ENCODE measurements at regions not wholly inside any gene's neighbourhood (a gene's known extent, or its start where the extent isn't known, plus 50 kb on each side); places are given as distances from the start of the nearest gene placed in this dataset.
"Not testable (repeated sequence)": the region's sequence is repeated elsewhere in the genome, so short reads cannot be mapped to it uniquely, and the experiment has no call there.

GRCh38 chr15:59783774-59784520, 94.8 kb upstream of the BNIP2 start:
- H3K27ac ChIP-seq (ENCODE audit: low read length); H3K9me3 ChIP-seq (ENCODE audit: control insufficient read depth, low read length); H3K4me3 ChIP-seq (ENCODE audit: low read length); H3K27me3 ChIP-seq (ENCODE audit: control insufficient read depth, insufficient read depth); ATAC-seq; DNase-seq; H3K4me1 ChIP-seq (ENCODE audit: control insufficient read depth, insufficient read depth, low read length); intact Hi-C loops (cut with DNase I): not testable (repeated sequence)
- 69% methylated on average over 8 of the region's 8 CpGs for WGBS

- ATAC-seq (no peak), DNase-seq (no peak)
- Histone ChIP-seq H3K4me3 (ENCODE audit: low read length) (no peak overlapping the region), H3K27me3 (ENCODE audit: control insufficient read depth, insufficient read depth) (no peaks in the 10 kb centered on the region), H3K27ac (ENCODE audit: low read length) (no peak overlapping the region), H3K9me3 (ENCODE audit: control insufficient read depth, low read length) (no peaks in the 10 kb centered on the region), H3K4me1 (ENCODE audit: control insufficient read depth, insufficient read depth, low read length) (no peaks in the 10 kb centered on the region)
- intact Hi-C loops (cut with DNase I) = no loop called here
- 93% methylated on average over 1 of the region's 1 CpG for WGBS
Measured at GRCh38 chr15:59779110-59779509, 90.0 kb upstream of the BNIP2 start.

- WGBS = 50% methylated on average over 2 of the region's 2 CpGs
- no peak for DNase-seq
- H3K27me3 ChIP-seq (ENCODE audit: control insufficient read depth, insufficient read depth) = no peaks in the 10 kb centered on the region
Measured at GRCh38 chr15:59764775-59765174, 75.7 kb upstream of the BNIP2 start.

GRCh38 chr15:59762558-59762957, 73.4 kb upstream of the BNIP2 start:
- ATAC-seq (no peak), DNase-seq (no peak)
- H3K9me3 ChIP-seq (ENCODE audit: control insufficient read depth, low read length) = no peaks in the 10 kb centered on the region
- no peaks in the 10 kb centered on the region for H3K27me3 ChIP-seq (ENCODE audit: control insufficient read depth, insufficient read depth)
- no peaks in the 10 kb centered on the region for H3K4me1 ChIP-seq (ENCODE audit: control insufficient read depth, insufficient read depth, low read length)
- 59% methylated on average over 3 of the region's 3 CpGs for WGBS
- intact Hi-C loops (cut with DNase I) = no loop called here
- no peak overlapping the region for H3K4me3 ChIP-seq (ENCODE audit: low read length)
- H3K27ac ChIP-seq (ENCODE audit: low read length) = no peak overlapping the region

More at GRCh38 chr15:59764775-59765174, 75.7 kb upstream of the BNIP2 start:
- Histone ChIP-seq H3K4me1 (ENCODE audit: control insufficient read depth, insufficient read depth, low read length) (no peaks in the 10 kb centered on the region), H3K4me3 (ENCODE audit: low read length) (no peak overlapping the region), H3K27ac (ENCODE audit: low read length) (no peak overlapping the region), H3K9me3 (ENCODE audit: control insufficient read depth, low read length) (no peaks in the 10 kb centered on the region)
- no peak for ATAC-seq
- intact Hi-C loops (cut with DNase I) = no loop called here

- H3K27ac ChIP-seq (ENCODE audit: low read length); DNase-seq; intact Hi-C loops (cut with DNase I); ATAC-seq; H3K4me3 ChIP-seq (ENCODE audit: low read length); H3K4me1 ChIP-seq (ENCODE audit: control insufficient read depth, insufficient read depth, low read length); H3K9me3 ChIP-seq (ENCODE audit: control insufficient read depth, low read length); H3K27me3 ChIP-seq (ENCODE audit: control insufficient read depth, insufficient read depth): not testable (repeated sequence)
- WGBS = 73% methylated on average over 2 of the region's 2 CpGs
Measured at GRCh38 chr15:59760256-59760655, 71.1 kb upstream of the BNIP2 start.

GRCh38 chr15:59751552-59752413, 62.7 kb upstream of the BNIP2 start:
- WGBS = 32% methylated on average over 7 of the region's 7 CpGs
- no peaks in the 10 kb centered on the region for H3K9me3 ChIP-seq (ENCODE audit: control insufficient read depth, low read length)
- intact Hi-C loops (cut with DNase I) = no loop called here
- DNase-seq = no peak
- no peak overlapping the region for H3K27ac ChIP-seq (ENCODE audit: low read length)
- no peak for ATAC-seq
- no peaks in the 10 kb centered on the region for H3K4me1 ChIP-seq (ENCODE audit: control insufficient read depth, insufficient read depth, low read length)
- peaks cover 2% of the 10 kb centered on the region for H3K27me3 ChIP-seq (ENCODE audit: control insufficient read depth, insufficient read depth)
- no peak overlapping the region for H3K4me3 ChIP-seq (ENCODE audit: low read length)

GRCh38 chr15:59746777-59747176, 57.7 kb upstream of the BNIP2 start:
- WGBS = 64% methylated on average over 8 of the region's 8 CpGs
- H3K27me3 ChIP-seq (ENCODE audit: control insufficient read depth, insufficient read depth) = peaks cover 4% of the 10 kb centered on the region

GRCh38 chr15:59741274-59741906, 52.3 kb upstream of the BNIP2 start:
- DNase-seq (no peak), ATAC-seq (peak in 1 of 2 donors; percentile 33)
- WGBS = 41% methylated on average over 12 of the region's 12 CpGs
- intact Hi-C loops (cut with DNase I) = no loop called here
- H3K4me3 ChIP-seq (ENCODE audit: low read length) = no peak overlapping the region
- no peaks in the 10 kb centered on the region for H3K4me1 ChIP-seq (ENCODE audit: control insufficient read depth, insufficient read depth, low read length)
- no peaks in the 10 kb centered on the region for H3K9me3 ChIP-seq (ENCODE audit: control insufficient read depth, low read length)
- no peak overlapping the region for H3K27ac ChIP-seq (ENCODE audit: low read length)
- H3K27me3 ChIP-seq (ENCODE audit: control insufficient read depth, insufficient read depth) = peaks cover 2% of the 10 kb centered on the region

More at GRCh38 chr15:59746777-59747176, 57.7 kb upstream of the BNIP2 start:
- H3K4me1 ChIP-seq (ENCODE audit: control insufficient read depth, insufficient read depth, low read length) = no peaks in the 10 kb centered on the region
- ATAC-seq (no peak), DNase-seq (no peak)
- no peaks in the 10 kb centered on the region for H3K9me3 ChIP-seq (ENCODE audit: control insufficient read depth, low read length)
- intact Hi-C loops (cut with DNase I) = no loop called here
- no peak overlapping the region for H3K4me3 ChIP-seq (ENCODE audit: low read length)
- no peak overlapping the region for H3K27ac ChIP-seq (ENCODE audit: low read length)

- intact Hi-C loops (cut with DNase I) = loop anchor here in 1 of 4 donors (10.0 kb wide), 1 partner anchor 585 kb away; no protein-coding TSS in a partner anchor
- 64% methylated on average over 15 of the region's 15 CpGs for WGBS
- ATAC-seq (no peak), DNase-seq (no peak)
- Histone ChIP-seq H3K27ac (ENCODE audit: low read length) (no peak overlapping the region), H3K27me3 (ENCODE audit: control insufficient read depth, insufficient read depth) (peaks cover 2% of the 10 kb centered on the region), H3K9me3 (ENCODE audit: control insufficient read depth, low read length) (no peaks in the 10 kb centered on the region), H3K4me1 (ENCODE audit: control insufficient read depth, insufficient read depth, low read length) (no peaks in the 10 kb centered on the region), H3K4me3 (ENCODE audit: low read length) (no peak overlapping the region)
Measured at GRCh38 chr15:59739557-59740186, 50.6 kb upstream of the BNIP2 start.
